GM18909 (cell line): ENCODE measurements at regions not wholly inside any gene's neighbourhood (a gene's known extent, or its start where the extent isn't known, plus 50 kb on each side); places are given as distances from the start of the nearest gene placed in this dataset.

Source experiments
- ATAC-seq: cut with Tn5 transposase; IDR thresholded peaks from one replicate; pipeline ENCODE4 v1.9.1; 2021; ENCODE audit warnings: mild to moderate bottlenecking; ENCODE audit not compliant: unreplicated experiment, poor library complexity

- ATAC-seq = no peak
Observed at GRCh38 chr12:93041416-93041815, 112.3 kb upstream of the EEA1 start.

GRCh38 chr12:93042283-93042682 lies 113.2 kb upstream of the EEA1 start:
- ATAC-seq = no peak

- no peak for ATAC-seq
Observed at GRCh38 chr12:93042684-93043083, 113.6 kb upstream of the EEA1 start.

GRCh38 chr12:93043192-93043876 lies 114.2 kb upstream of the EEA1 start:
- no peak for ATAC-seq

DNA sequence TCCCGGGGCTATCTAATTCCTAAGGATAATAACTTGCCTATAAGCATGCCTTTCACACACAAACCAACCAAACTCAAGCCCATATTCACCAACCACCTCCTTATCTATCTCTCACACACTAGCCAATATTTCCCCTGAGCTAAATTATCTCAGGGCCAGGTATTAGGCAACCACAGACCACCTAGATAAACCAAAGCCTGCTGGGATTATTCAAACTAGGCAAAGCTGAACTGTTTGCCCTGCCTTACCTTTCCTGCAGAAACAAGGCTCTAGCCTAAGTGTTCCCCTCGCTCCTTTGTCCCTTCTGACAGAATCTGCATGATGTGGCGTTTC lies 114.7 kb upstream of the EEA1 start:
- no peak for ATAC-seq

GRCh38 chr12:93047118-93047517 lies 118.0 kb upstream of the EEA1 start:
- ATAC-seq = no peak

GRCh38 chr12:93048656-93049055 lies 119.6 kb upstream of the EEA1 start:
- no peak for ATAC-seq

- no peak for ATAC-seq
Observed at GRCh38 chr12:93050026-93050747, 121.1 kb upstream of the EEA1 start.

- no peak for ATAC-seq
Observed at GRCh38 chr12:93050748-93051081, 121.6 kb upstream of the EEA1 start.

DNA sequence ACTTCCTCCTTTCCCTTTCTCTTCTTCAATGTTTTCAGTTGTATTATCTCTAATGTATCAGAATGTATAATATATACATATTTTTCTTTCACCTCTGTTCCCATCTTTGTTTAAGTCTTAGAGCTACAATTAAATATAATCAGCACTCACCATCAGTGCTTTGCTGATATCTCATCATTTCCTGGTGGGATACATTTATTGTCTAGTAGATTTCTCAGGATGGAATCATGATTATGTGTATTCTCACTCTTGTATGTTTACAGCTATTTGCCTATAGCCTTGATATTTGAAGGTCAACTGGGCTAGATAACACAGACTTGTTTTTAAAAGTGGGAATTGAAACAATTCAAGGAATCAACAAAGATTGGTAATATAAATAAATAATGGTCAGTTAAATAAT lies 124.9 kb upstream of the EEA1 start:
- ATAC-seq = no peak

GRCh38 chr12:93055221-93055620 lies 126.1 kb upstream of the EEA1 start:
- no peak for ATAC-seq

- ATAC-seq = no peak
Observed at GRCh38 chr12:93056971-93057535, 128.0 kb upstream of the EEA1 start.

DNA sequence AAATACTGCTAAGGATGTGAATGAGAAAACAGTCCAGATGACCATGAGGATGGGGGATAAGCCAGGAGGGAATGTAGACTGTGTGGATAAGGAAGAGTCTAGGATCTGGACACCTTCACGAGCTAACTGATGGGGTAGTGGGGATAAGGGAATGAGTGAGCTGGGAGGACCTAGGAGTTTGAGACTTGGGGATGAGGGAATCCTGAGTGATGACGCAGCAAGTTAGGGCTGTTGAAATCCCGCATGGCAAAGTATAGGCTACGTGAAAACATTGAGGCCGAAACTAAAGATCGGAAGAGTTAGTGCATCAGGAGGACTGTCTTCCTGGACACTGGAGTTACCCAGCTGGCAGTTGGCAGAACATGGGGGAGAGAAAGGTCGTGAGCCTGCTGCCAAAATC lies 129.2 kb upstream of the EEA1 start:
- ATAC-seq = no peak

DNA sequence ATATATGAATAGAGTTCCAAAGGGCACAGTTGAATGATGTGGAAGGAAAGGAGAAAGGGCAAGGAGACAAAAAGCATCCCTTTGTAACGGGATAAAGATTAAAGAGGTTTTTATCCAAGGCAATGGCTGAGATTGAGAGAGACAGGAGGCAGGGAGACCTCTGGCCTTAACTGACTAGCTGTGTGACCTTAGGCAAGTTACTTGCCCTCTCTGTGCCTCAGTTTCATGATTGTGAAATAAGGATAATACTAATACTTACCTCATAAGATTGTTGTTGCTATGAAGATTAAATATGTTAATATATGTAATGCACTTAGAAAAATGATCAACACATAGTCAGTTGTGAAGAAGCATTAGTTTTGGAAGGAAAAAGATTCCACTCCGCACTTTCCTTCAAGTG lies 130.2 kb upstream of the EEA1 start:
- no peak for ATAC-seq

GRCh38 chr12:93059925-93060665 lies 131.0 kb upstream of the EEA1 start:
- peak; percentile 98 for ATAC-seq

GRCh38 chr12:93060666-93061472 lies 131.8 kb upstream of the EEA1 start:
- peak; percentile 32 for ATAC-seq

GRCh38 chr12:93061473-93062419 lies 132.7 kb upstream of the EEA1 start:
- no peak for ATAC-seq

GRCh38 chr12:93065896-93066295 lies 136.8 kb upstream of the EEA1 start:
- ATAC-seq = no peak

- ATAC-seq = no peak
Observed at GRCh38 chr12:93072340-93072739, 143.2 kb upstream of the EEA1 start.
